ENCODE measurements at regions not wholly inside any gene's neighbourhood (a gene's known extent, or its start where the extent isn't known, plus 50 kb on each side); places are given as distances from the start of the nearest gene placed in this dataset.

GRCh38 chr6:47130086-47130485 is 88.0 kb upstream of the ADGRF1 start:
- Histone ChIP-seq H3K36me3 (ENCODE audit: low read depth) (no peaks in the 10 kb centered on the region), H3K4me1 (ENCODE audit: low read depth) (peaks cover 20% of the 10 kb centered on the region), H3K4me3 (no peak overlapping the region), H3K9me3 (no peaks in the 10 kb centered on the region)
- no peak for DNase-seq
- intact Hi-C loops (cut with DNase I, micrococcal nuclease): no loop called here
- no peak for ATAC-seq
- TF ChIP-seq, protein P1, sequence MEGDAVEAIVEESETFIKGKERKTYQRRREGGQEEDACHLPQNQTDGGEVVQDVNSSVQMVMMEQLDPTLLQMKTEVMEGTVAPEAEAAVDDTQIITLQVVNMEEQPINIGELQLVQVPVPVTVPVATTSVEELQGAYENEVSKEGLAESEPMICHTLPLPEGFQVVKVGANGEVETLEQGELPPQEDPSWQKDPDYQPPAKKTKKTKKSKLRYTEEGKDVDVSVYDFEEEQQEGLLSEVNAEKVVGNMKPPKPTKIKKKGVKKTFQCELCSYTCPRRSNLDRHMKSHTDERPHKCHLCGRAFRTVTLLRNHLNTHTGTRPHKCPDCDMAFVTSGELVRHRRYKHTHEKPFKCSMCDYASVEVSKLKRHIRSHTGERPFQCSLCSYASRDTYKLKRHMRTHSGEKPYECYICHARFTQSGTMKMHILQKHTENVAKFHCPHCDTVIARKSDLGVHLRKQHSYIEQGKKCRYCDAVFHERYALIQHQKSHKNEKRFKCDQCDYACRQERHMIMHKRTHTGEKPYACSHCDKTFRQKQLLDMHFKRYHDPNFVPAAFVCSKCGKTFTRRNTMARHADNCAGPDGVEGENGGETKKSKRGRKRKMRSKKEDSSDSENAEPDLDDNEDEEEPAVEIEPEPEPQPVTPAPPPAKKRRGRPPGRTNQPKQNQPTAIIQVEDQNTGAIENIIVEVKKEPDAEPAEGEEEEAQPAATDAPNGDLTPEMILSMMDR (IDR thresholded peaks at IDR 0.05): no peak

- Histone ChIP-seq H3K4me3 (no peak overlapping the region), H3K36me3 (ENCODE audit: low read depth) (no peaks in the 10 kb centered on the region), H3K9me3 (no peaks in the 10 kb centered on the region), H3K4me1 (ENCODE audit: low read depth) (peaks cover 16% of the 10 kb centered on the region)
- TF ChIP-seq, protein P1 (IDR thresholded peaks at IDR 0.05): no peak
- DNase-seq (no peak), ATAC-seq (no peak)
- intact Hi-C loops (cut with DNase I, micrococcal nuclease): no loop called here
These were observed 87.0 kb upstream of the ADGRF1 start for GRCh38 chr6:47129129-47129528.

- peak; percentile 82 for ATAC-seq
- Histone ChIP-seq H3K9me3 (no peaks in the 10 kb centered on the region), H3K4me1 (ENCODE audit: low read depth) (peaks cover 10% of the 10 kb centered on the region), H3K4me3 (no peak overlapping the region), H3K36me3 (ENCODE audit: low read depth) (no peaks in the 10 kb centered on the region)
- intact Hi-C loops (cut with DNase I, micrococcal nuclease): no loop called here
- DNase-seq: peak in 1 of 3 donors; percentile 60
- TF ChIP-seq, protein P1 (IDR thresholded peaks at IDR 0.05): no peak
These were observed 84.7 kb upstream of the ADGRF1 start for GRCh38 chr6:47126647-47127391.

- DNase-seq (no peak), ATAC-seq (no peak)
- Histone ChIP-seq H3K36me3 (ENCODE audit: low read depth) (no peaks in the 10 kb centered on the region), H3K9me3 (no peaks in the 10 kb centered on the region), H3K4me3 (no peak overlapping the region), H3K4me1 (ENCODE audit: low read depth) (no peaks in the 10 kb centered on the region)
- TF ChIP-seq, protein P1 (IDR thresholded peaks at IDR 0.05): no peak
- intact Hi-C loops (cut with DNase I, micrococcal nuclease): no loop called here
These were observed 76.5 kb upstream of the ADGRF1 start for GRCh38 chr6:47118611-47119010.

- no peaks in the 10 kb centered on the region for H3K9me3 ChIP-seq
- H3K4me1 ChIP-seq (ENCODE audit: low read depth): no peaks in the 10 kb centered on the region
- TF ChIP-seq, protein P1 (IDR thresholded peaks at IDR 0.05): no peak
- peak; percentile 71 for ATAC-seq
- DNase-seq: no peak
- H3K4me3 ChIP-seq: no peak overlapping the region
- intact Hi-C loops (cut with DNase I, micrococcal nuclease): no loop called here
- no peaks in the 10 kb centered on the region for H3K36me3 ChIP-seq (ENCODE audit: low read depth)
These were observed 75.2 kb upstream of the ADGRF1 start for GRCh38 chr6:47117314-47117713.
